Ishikawa (cell line): ENCODE measurements at regions not wholly inside any gene's neighbourhood (a gene's known extent, or its start where the extent isn't known, plus 50 kb on each side); places are given as distances from the start of the nearest gene placed in this dataset.

Experiments
- EP300 ChIP-seq: IDR thresholded peaks from 2 replicates; pipeline ENCODE4 v1.6.1; 2012; ENCODE audit warnings: borderline replicate concordance
- TF ChIP-seq, protein P1 (sequence below): IDR thresholded peaks from 2 replicates; pipeline ENCODE4 v1.6.1; 2012; ENCODE audit warnings: low read depth, mild to moderate bottlenecking

DNA sequence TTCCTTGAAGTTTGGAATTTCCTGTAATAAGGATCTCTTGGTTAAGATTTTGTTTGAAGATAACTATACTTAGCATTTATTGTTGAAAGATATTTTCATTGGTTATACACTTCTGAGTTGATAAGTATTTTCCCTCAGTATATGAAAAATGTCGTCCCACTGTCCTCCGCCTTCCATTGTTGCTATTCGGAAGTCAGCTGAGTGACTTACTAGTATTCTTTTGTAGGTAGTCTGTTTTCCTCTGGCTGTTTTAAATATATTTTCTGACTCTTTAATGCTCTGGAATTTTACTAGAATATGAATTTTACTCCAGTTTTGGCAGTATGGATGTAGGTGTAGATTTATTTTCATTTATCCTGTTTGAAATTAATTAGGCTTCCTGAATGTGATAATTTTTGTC is 498.7 kb upstream of the NFIA start:
- no peak for TF ChIP-seq EP300
- TF ChIP-seq, protein P1, sequence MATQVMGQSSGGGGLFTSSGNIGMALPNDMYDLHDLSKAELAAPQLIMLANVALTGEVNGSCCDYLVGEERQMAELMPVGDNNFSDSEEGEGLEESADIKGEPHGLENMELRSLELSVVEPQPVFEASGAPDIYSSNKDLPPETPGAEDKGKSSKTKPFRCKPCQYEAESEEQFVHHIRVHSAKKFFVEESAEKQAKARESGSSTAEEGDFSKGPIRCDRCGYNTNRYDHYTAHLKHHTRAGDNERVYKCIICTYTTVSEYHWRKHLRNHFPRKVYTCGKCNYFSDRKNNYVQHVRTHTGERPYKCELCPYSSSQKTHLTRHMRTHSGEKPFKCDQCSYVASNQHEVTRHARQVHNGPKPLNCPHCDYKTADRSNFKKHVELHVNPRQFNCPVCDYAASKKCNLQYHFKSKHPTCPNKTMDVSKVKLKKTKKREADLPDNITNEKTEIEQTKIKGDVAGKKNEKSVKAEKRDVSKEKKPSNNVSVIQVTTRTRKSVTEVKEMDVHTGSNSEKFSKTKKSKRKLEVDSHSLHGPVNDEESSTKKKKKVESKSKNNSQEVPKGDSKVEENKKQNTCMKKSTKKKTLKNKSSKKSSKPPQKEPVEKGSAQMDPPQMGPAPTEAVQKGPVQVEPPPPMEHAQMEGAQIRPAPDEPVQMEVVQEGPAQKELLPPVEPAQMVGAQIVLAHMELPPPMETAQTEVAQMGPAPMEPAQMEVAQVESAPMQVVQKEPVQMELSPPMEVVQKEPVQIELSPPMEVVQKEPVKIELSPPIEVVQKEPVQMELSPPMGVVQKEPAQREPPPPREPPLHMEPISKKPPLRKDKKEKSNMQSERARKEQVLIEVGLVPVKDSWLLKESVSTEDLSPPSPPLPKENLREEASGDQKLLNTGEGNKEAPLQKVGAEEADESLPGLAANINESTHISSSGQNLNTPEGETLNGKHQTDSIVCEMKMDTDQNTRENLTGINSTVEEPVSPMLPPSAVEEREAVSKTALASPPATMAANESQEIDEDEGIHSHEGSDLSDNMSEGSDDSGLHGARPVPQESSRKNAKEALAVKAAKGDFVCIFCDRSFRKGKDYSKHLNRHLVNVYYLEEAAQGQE = no peak
